RPMI8226 (cell line): ENCODE measurements at regions not wholly inside any gene's neighbourhood (a gene's known extent, or its start where the extent isn't known, plus 50 kb on each side); places are given as distances from the start of the nearest gene placed in this dataset.

Experiments used
- DNase-seq: peaks from one replicate; pipeline ENCODE4 v3.0.0-alpha.2; 2015

GRCh38 chr7:41787651-41788350, 84.9 kb upstream of the INHBA start:
- DNase-seq, result no peak

- DNase-seq, result no peak
Measured at GRCh38 chr7:41786944-41787343, 84.1 kb upstream of the INHBA start.

- DNase-seq, result no peak
Measured at GRCh38 chr7:41786404-41786803, 83.5 kb upstream of the INHBA start.

GRCh38 chr7:41785840-41786239, 83.0 kb upstream of the INHBA start:
- DNase-seq, result no peak

- DNase-seq, result no peak
Measured at GRCh38 chr7:41785265-41785664, 82.4 kb upstream of the INHBA start.

GRCh38 chr7:41779918-41780317, 77.0 kb upstream of the INHBA start:
- DNase-seq, result no peak

- DNase-seq, result no peak
Measured at GRCh38 chr7:41777894-41778596, 75.2 kb upstream of the INHBA start.

GRCh38 chr7:41774966-41775365, 72.1 kb upstream of the INHBA start:
- DNase-seq, result no peak

- DNase-seq, result no peak
Measured at GRCh38 chr7:41773756-41774155, 70.9 kb upstream of the INHBA start.

GRCh38 chr7:41771717-41772116, 68.8 kb upstream of the INHBA start:
- DNase-seq, result no peak

GRCh38 chr7:41769162-41769561, 66.3 kb upstream of the INHBA start:
- DNase-seq, result no peak

GRCh38 chr7:41763626-41764025, 60.7 kb upstream of the INHBA start:
- DNase-seq, result no peak

GRCh38 chr7:41762641-41763040, 59.8 kb upstream of the INHBA start:
- DNase-seq, result no peak

- no peak for DNase-seq
Measured at GRCh38 chr7:41760293-41760692, 57.4 kb upstream of the INHBA start.

GRCh38 chr7:41758321-41758720, 55.4 kb upstream of the INHBA start:
- no peak for DNase-seq

GRCh38 chr7:41756650-41757182, 53.8 kb upstream of the INHBA start:
- no peak for DNase-seq

- no peak for DNase-seq
Measured at GRCh38 chr7:41755096-41755495, 52.2 kb upstream of the INHBA start.

GRCh38 chr7:41754046-41754445, 51.2 kb upstream of the INHBA start:
- DNase-seq, result no peak
